HL-60 (cell line): ENCODE measurements at regions not wholly inside any gene's neighbourhood (a gene's known extent, or its start where the extent isn't known, plus 50 kb on each side); places are given as distances from the start of the nearest gene placed in this dataset.

Experiments used
- DNase-seq, 2 experiments: peaks; one replicate each; pipeline ENCODE4 v3.0.0-alpha.2; 2010 to 2020; ENCODE audit warnings: low read depth in 1 of 2, low spot score in 1 of 2
- H3K27ac ChIP-seq: fragments of 250-450 bp; sonication (Bioruptor Pico); replicated peaks from 2 replicates; pipeline ENCODE4 v1.5.1; 2020; ENCODE audit warnings: mild to moderate bottlenecking, moderate library complexity
- H3K27me3 ChIP-seq: fragments of 250-450 bp; sonication (Bioruptor Pico); 2 replicates; pipeline ENCODE4 v1.5.1; 2021; ENCODE audit warnings: mild to moderate bottlenecking, moderate library complexity; ENCODE audit not compliant: insufficient read depth, poor library complexity, severe bottlenecking
- H3K4me3 ChIP-seq: replicated peaks from 2 replicates; pipeline ENCODE4 v1.5.1; 2011; ENCODE audit warnings: mild to moderate bottlenecking, control low read depth, low read length; ENCODE audit not compliant: insufficient read depth
- GABPA ChIP-seq: IDR thresholded peaks from 2 replicates; pipeline ENCODE4 v1.6.1; 2012; ENCODE audit warnings: low read depth
- POLR2AphosphoS5 ChIP-seq: IDR thresholded peaks from 2 replicates; pipeline ENCODE4 v1.6.1; 2012; ENCODE audit warnings: low read depth
- SPI1 ChIP-seq: IDR thresholded peaks from 2 replicates; pipeline ENCODE4 v1.6.1; 2012; ENCODE audit warnings: low read depth, mild to moderate bottlenecking, borderline replicate concordance
- TF ChIP-seq, protein P1 (sequence below): IDR thresholded peaks from one replicate; pipeline ENCODE4 v1.5.1; 2011; ENCODE audit warnings: low read length, control low read depth, inconsistent platforms; ENCODE audit not compliant: insufficient read depth
- TF ChIP-seq, protein P2 (sequence below): IDR thresholded peaks from 2 replicates; pipeline ENCODE4 v1.6.1; 2012; ENCODE audit warnings: low read depth; ENCODE audit not compliant: insufficient replicate concordance

DNA sequence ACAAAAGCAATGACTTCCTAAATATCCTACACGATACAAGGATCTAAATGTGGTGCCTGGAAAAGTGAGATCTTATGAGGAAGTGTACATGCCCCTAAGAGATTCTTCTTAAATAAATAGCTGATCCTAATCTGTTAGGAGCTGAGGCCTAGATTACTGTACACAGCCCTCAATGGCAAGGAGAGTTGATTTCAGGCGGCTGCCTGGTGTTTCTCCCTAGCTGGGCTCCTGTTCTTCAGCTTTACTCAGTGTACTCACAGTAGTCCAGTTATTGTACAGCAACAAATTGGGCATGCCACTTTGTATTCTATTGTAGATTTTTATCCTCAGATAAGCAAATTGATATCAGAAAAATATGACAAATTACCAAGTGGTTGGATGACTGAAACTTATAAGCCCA lies 358.2 kb upstream of the PDGFD start:
- Histone ChIP-seq H3K27me3 (no peaks in the 10 kb centered on the region), H3K4me3 (no peak overlapping the region), H3K27ac (no peak overlapping the region)
- no peak for DNase-seq
- TF ChIP-seq GABPA (no peak), POLR2AphosphoS5 (no peak)

DNA sequence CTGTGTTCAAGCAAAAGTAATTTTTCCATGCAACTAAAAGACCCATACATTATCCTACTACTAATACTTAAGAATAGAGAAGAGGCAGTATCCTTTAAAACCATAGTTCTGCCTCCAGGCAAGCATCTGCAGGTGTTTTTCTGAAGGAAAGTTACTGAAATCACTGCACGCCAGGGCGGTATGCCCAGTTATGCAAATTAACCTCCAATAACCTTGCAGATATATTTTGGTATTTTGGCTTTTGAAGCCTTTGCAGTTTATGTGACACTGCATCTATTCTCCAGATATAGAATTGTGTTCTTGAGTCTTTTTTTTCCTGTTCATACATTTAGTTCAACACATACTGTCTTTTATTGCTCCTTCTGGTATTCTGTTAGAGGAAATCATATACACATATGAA lies 346.2 kb upstream of the PDGFD start:
- DNase-seq: no peak
- Histone ChIP-seq H3K27me3 (no peaks in the 10 kb centered on the region), H3K27ac (no peak overlapping the region), H3K4me3 (no peak overlapping the region)
- TF ChIP-seq SPI1 (no peak), GABPA (no peak), POLR2AphosphoS5 (no peak)
- TF ChIP-seq, protein P1, sequence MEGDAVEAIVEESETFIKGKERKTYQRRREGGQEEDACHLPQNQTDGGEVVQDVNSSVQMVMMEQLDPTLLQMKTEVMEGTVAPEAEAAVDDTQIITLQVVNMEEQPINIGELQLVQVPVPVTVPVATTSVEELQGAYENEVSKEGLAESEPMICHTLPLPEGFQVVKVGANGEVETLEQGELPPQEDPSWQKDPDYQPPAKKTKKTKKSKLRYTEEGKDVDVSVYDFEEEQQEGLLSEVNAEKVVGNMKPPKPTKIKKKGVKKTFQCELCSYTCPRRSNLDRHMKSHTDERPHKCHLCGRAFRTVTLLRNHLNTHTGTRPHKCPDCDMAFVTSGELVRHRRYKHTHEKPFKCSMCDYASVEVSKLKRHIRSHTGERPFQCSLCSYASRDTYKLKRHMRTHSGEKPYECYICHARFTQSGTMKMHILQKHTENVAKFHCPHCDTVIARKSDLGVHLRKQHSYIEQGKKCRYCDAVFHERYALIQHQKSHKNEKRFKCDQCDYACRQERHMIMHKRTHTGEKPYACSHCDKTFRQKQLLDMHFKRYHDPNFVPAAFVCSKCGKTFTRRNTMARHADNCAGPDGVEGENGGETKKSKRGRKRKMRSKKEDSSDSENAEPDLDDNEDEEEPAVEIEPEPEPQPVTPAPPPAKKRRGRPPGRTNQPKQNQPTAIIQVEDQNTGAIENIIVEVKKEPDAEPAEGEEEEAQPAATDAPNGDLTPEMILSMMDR: no peak
- TF ChIP-seq, protein P2, sequence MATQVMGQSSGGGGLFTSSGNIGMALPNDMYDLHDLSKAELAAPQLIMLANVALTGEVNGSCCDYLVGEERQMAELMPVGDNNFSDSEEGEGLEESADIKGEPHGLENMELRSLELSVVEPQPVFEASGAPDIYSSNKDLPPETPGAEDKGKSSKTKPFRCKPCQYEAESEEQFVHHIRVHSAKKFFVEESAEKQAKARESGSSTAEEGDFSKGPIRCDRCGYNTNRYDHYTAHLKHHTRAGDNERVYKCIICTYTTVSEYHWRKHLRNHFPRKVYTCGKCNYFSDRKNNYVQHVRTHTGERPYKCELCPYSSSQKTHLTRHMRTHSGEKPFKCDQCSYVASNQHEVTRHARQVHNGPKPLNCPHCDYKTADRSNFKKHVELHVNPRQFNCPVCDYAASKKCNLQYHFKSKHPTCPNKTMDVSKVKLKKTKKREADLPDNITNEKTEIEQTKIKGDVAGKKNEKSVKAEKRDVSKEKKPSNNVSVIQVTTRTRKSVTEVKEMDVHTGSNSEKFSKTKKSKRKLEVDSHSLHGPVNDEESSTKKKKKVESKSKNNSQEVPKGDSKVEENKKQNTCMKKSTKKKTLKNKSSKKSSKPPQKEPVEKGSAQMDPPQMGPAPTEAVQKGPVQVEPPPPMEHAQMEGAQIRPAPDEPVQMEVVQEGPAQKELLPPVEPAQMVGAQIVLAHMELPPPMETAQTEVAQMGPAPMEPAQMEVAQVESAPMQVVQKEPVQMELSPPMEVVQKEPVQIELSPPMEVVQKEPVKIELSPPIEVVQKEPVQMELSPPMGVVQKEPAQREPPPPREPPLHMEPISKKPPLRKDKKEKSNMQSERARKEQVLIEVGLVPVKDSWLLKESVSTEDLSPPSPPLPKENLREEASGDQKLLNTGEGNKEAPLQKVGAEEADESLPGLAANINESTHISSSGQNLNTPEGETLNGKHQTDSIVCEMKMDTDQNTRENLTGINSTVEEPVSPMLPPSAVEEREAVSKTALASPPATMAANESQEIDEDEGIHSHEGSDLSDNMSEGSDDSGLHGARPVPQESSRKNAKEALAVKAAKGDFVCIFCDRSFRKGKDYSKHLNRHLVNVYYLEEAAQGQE: no peak

DNA sequence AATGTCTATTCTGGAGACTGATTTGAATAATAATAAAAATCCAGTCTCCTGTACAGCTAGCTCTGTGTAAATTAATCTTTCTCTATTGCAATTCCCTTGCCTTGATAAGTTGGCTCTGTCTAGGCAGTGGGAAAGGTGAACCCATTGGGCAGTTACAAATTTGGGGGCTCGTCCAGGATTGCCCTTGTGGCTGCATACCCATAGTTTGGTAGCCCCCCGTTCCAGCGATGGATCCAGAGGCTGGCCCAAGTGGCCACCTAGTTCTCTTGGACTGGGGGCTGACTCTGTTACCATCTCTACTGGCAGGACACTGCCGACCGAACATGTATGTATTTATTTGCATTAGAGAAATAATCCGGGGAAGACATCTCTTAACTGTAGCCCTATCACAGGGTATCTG lies 326.2 kb upstream of the PDGFD start:
- H3K27ac ChIP-seq: no peak overlapping the region

DNA sequence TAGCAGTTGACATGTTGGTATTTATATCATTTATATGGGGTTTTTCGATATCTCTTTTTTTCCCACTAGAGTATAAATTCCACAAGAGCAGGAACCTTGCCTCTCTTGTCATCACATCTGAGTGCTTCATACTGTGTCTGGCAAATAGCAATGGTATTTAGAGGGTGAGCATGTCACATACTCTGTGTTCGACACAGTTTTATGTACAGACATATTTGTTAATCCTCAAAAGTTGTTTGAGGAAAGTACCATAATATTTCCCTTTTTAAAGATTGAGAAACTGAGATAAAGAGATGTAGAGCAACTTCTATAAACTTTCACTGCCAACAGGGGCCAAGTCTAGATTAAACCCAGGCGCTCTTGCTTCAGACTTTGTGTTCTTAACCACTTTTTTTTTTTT lies 324.6 kb upstream of the PDGFD start:
- no peak for DNase-seq
- Histone ChIP-seq H3K27ac (no peak overlapping the region), H3K4me3 (no peak overlapping the region), H3K27me3 (no peaks in the 10 kb centered on the region)
- TF ChIP-seq, protein P1: no peak
- TF ChIP-seq POLR2AphosphoS5 (no peak), GABPA (no peak), SPI1 (no peak)
- TF ChIP-seq, protein P2: no peak

More for the DNA sequence above, 326.2 kb upstream of the PDGFD start:
- Histone ChIP-seq H3K4me3 (no peak overlapping the region), H3K27me3 (no peaks in the 10 kb centered on the region)
- no peak for DNase-seq
- TF ChIP-seq GABPA (no peak), POLR2AphosphoS5 (no peak)
- TF ChIP-seq, protein P1: no peak
- TF ChIP-seq, protein P2: no peak
